Inflammatory macrophage treated with lipopolysaccharide for 4 hours (primary cell): ENCODE measurements at regions not wholly inside any gene's neighbourhood (a gene's known extent, or its start where the extent isn't known, plus 50 kb on each side); places are given as distances from the start of the nearest gene placed in this dataset.

ENCODE experiments used
- DNase-seq: peaks from one replicate; pipeline ENCODE4 v3.0.0-alpha.2; 2020

DNA sequence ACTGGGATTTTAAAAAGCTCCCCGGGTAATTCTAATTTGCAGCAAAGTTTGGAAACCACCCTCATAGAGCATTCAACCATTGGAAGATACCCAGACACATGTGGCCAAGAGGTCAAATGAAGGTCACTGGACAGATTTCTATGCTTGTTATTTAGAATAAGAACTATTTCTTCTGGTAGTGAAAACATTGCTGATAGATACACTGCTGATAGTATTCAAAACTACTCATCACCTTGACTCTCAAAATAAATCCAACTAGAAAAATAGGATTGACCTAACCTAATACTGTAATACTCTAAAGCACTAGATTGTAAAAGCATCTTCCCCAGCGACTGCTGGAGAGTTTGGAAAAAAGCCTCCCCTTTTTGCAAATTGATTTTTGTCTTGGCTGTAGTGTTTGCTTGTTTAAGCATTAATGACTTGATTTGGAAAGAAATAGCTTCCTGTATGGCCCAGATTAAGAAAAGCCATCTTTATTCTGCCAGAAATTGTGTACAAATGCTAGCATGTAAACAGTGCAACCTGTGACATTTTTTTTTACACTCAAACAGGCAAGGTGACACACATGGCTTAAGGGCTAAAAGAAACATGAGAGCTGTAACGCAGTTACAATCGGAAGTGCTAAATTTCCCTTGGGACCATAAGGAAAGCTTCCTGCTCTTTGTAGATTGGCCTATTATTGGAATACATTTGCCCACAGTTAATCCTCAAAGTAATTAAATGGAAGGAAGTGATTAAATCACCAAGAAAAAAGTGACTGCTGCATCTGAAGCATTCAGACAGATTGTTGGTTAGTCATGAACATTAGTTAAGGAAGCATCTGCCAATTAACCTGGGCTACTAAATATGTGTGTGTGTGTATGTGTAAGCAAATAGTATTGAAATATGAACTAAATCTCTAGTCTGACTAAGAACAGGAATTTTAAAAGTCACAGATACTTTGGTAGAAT is 356.5 kb upstream of the ATP2B1 start:
- DNase-seq: no peak

DNA sequence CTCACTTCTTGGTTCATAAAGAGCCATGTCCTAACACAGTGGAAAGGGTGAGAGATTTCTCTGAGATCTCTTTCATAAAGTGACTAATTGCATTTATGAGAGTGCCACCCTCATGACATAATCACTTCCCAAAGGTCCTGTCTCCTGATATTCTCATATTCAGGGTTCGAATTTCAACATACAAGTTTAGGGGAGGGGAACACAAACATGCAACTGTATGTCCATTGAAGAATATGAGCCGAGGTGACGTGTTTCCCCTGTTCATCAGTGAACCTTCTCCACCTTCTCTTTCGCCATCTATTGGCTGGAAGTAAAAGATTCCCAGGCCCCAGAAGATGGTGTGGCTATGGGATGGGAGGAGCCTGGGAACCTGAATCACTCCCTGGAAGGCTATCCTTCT is 354.2 kb upstream of the ATP2B1 start:
- peak; percentile 20 for DNase-seq

DNA sequence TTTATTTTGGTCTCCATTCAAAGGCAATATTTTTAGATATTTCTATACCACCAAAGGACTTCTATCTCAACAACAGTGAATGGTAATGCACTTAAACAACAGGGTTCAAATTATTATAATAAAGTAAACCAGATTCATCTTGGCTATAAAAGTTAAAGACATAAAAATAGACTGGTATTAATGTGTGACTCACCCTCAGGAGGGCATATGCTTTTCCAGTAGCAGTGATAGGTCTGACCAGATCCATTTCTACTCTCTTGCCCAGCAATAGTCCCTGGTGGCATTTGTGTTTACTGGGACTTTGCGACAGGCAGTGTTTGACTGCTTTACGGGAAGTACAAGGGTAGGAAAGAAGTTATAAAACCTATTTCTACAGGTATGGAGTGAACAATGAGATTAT is 353.2 kb upstream of the ATP2B1 start:
- no peak for DNase-seq

DNA sequence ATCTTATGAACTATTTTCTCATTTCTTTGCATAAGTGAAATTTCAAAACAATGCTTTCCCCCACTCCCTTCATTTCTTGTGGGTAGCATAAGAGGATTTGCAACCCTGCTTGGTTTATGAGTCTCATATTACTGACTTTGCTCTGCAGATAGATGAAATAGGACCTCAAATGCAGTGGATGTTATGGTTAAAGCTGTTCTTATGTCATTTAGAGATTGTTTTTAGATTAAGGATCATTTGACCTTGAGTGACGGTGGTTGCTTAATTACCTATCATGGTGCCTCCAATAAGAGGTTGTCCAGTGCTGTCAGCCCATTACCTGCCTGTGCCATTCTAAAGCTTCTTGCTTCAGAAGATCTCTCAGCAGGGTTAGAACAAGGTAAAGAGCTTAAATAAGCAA is 351.4 kb upstream of the ATP2B1 start:
- no peak for DNase-seq

DNA sequence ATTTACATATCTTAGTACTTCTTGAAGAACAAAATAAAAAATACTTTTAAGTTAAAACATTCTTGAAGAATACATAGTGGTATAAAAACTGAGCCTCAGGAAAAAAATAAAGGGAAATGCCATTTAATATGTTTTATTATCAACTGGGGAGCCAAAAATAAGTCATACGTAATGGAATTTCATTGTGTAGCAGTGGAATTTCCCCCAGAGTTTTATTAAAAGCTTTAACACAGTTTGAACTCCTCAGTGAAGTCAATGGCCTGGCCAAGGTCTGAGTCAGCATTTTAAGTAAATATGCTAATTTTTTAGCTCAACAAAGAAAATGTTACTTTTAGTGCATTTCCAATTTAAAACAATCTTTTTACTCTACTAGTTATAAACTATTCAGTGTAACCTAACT is 350.1 kb upstream of the ATP2B1 start:
- peak; percentile 60 for DNase-seq

DNA sequence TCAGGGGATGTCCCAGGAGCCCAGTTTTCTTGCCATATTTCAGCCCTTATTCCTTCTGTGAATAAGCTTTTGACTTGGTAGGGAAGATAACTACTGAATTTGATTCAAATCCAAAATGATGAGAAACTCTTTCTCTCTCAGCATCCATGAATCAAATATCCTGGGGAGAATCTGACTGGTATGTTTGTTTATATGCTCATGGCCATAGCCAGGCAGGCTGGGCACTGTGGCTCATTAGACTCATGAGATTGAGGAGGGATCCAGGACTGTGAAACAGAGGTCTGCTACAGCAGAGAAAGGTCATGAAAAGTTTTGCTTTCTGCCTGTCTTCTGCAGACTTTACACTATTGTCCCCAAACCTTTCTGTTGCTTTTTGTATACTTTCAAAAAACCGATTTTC is 346.4 kb upstream of the ATP2B1 start:
- DNase-seq: no peak

DNA sequence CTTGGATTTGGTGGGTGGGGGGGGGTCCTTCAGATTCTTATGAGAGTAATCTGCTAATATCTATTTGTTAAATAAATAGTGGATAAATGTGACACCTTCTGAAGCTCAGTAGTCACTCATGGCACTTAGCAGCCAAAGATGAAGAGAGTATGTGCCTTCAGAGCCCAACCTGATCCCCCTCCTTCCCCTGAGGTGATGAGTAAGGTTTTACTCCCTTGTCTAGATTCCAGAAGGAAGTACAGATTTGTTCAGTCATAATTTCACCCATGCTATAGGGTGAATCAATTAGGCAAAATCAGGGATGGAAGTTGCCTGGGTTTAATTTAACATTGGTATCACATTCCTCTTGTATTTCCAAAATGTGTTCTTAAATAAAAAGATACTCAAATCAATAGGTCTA is 340.3 kb upstream of the ATP2B1 start:
- DNase-seq: no peak

DNA sequence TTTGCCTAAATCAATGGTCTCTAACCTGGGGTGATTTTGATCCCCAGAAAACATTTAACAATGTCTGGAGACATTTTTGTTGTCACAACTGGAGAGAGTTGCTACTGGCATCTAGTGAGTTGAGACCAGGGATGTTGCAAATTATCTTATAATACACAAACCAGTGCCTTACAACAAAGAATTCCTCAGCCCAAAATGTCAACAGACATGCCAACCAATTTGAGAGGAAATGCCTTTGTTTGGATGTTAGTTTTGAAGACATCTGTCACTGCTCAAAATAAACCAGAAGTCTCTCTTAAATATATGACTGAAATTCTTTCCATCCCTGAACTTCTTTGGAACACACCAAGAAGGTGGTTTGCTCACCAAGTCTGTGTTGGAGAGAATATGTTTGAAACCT is 336.9 kb upstream of the ATP2B1 start:
- no peak for DNase-seq

DNA sequence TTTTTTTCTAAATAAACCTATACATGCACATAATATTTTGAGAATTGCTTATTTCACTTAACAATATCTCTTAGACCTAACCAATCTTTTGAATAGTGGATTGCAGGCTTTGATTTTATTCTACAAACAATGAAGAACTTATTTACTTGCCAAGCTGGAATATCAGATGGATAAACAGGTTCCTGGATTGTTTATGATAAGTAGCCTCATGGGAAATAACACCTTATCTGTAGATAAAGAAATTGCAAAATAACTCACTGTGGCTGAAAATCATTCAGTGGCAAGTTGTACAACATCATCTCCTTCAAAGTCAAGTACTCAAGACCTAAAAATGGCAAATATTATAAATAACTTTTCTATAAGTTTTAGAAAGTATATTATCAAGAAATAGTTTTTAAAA is 335.4 kb upstream of the ATP2B1 start:
- no peak for DNase-seq

DNA sequence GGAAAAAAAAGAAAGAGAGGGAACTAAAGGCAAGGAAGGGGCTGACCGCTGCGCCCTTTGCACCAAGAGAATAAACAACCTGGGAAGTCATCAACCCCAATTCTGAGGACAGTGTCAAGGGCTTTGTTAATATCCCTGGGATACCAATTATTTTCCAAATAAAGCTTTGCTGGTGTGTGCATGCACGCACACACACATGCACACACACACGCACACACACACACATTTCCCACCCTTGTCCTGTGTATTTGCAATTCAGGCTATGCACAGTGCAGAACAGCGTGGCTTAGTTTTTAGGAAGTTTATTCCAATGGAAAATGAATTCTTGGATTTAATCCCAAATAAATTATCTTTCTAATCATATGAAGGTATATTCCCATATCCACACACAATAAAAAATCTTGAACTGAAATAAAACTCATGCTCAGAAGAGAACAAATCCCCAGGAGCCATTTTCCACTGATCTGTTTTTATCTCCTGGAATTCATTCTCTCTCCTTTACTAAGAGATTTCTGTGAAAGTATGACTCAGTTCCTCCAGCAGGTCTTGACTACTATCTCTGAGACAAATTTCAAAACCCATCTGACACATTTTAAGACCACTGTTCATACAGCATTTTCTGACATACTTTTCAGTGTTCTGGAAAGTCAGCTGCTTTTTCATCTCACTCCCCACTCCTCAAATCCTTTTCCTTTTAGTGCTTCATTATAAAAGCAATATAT is 334.4 kb upstream of the ATP2B1 start:
- no peak for DNase-seq

DNA sequence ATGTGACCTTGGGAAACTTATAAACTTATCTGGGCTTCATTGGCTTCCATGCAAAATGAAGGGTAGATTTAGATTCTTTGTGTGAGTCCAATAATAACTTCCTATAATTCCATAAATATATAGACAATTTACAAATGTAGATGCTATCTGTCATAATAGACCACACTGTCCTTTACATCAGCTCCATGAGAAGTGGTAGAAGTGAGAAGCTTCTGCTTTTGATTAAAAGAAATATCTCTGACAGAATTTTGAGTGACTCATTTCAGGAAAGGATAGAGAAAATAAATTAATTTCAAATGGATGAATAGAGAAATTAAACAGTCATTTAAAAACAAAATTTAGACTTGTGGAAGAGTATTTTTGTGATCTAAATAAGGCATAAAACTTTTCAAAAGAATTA is 329.7 kb upstream of the ATP2B1 start:
- peak; percentile 36 for DNase-seq

DNA sequence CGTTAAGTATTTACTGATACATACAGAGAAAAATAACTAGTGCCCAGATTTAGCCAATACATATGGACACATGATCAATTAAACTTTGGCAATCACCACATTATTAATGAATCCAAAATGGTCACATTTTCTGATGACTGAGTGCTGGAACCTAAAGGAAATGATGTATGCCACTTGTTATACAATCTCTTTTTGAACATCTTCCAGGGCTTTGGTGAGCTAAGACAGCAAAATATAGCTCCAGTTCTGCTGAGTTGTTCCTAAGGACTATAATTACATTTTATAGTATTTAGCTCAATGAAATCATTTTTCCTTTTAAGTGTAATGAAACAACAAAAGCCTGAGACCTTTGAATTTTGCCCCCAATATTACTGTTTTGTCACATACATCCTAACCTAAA is 329.1 kb upstream of the ATP2B1 start:
- no peak for DNase-seq

DNA sequence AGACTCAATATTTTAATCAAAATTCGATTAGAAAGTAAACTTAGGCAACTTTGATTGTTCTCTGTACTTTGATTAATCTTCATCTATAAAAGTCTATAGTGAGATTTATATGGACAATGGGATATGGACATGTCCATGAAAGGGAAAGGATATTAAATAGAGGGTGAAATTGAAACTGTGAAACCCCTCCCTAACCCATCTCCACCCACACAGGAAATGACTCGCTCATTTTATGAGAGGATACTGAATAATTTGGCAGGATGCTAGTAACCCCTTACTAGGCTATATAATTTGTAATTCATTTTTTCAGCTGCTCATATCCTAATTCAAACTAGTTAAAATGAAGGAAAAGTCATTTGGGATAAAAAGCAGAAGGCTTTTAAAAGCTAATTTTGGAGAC is 328.0 kb upstream of the ATP2B1 start:
- DNase-seq: peak; percentile 59

DNA sequence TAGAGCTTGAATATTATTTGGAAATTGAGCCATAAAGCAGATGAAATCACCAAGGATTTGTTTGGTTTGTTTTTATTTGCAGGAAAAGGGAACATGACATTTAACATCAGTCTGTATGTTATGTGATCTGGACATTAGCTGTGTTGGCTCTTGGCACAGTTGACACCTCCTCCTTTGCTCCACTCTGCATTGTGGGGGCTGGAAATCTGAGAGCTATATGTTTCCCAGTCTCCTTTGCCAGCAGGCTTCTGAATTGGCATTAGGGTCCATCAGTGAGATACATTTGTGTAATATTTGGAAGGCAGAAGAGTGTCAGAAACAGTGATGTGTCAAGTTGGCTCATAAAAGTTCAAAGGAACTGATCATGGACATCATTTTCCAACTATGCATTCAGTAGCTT is 322.1 kb upstream of the ATP2B1 start:
- DNase-seq: no peak

DNA sequence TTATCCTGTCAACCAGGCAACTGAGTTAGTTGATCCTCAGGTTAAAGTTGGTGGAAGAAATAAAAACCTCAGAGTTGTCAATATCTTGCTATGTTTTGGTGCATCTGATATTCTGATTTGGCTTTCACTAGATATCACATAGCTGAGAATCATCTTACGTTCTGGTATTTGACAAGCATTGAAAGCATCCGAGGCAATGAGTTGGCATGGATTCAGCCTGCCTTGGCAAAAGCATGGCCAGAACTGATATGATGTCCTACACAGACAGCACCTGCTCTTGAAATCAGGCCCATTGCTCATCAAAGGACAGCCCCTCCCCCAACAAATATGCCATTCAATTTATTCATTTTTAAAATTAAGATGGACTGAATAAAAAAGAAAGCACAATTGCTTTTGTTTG is 320.7 kb upstream of the ATP2B1 start:
- no peak for DNase-seq

DNA sequence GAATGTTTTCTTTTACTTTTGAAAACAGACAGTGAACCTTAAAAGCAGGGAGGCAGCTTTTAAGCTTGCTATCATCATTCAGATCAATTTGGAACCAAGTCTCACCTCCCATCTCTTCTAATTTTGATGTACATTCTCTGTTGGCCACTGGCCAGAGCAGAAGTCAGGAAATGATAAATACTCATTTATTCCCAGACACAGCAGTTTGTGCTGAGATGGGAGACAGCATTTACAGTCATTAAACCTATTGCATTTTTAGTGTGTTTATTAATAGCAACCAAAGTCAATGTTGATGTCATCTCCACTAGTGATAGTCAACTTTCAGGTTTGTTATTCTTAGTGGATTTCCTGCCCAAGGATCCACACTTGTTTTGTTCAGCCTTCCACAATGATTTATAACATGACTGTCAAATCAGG is 320.0 kb upstream of the ATP2B1 start:
- DNase-seq: no peak

DNA sequence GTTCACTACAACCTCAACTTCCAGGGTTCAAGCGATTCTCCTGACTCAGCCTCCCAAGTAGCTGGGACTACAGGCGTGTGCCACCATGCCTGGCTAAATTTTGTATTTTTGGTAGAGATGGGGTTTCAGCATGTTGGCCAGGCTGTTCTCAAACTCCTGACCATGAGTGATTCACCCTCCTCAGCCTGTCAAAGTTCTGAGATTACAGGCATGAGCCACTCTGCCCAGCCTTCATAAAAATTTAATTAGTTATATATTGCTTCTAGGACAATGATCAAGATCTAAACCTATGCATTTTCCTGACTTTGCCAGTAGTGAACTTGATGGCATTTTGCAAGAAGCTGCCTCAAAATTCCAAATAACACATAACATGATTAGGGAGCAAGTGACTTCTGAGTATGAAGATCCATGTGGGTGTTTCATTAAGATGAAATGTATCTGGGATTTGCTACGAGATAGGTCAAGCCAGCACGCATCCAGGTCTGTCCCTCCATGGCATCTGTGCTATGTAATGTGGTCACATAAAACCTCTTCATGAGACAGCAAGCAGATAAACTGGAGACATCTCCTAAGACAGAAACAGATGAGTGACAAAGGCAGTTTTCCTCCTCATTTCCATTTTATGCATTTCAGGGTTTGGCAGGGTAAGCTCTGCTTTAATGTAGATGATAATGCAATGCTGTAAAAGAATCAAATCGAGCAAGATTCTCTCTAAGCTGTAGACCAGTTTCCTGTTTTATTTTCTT is 319.4 kb upstream of the ATP2B1 start:
- no peak for DNase-seq

DNA sequence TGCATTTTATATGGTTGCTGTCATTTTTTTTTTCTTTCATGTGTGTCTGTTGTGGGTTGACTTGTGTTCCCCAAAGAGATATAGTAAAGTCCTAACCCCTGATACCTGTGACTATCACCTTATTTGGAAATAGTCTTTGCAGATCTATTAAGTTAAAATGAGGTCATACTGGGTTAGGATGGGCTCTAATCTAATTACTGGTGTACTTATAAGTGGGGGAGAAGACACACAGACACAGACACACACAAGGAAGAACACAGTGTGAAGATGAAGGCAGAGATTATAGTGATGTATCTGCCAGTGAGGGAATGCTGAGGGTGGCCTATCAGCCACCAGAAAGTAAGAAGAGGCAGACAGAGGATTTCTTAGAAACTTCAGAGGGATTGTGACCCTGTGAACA is 318.4 kb upstream of the ATP2B1 start:
- no peak for DNase-seq

DNA sequence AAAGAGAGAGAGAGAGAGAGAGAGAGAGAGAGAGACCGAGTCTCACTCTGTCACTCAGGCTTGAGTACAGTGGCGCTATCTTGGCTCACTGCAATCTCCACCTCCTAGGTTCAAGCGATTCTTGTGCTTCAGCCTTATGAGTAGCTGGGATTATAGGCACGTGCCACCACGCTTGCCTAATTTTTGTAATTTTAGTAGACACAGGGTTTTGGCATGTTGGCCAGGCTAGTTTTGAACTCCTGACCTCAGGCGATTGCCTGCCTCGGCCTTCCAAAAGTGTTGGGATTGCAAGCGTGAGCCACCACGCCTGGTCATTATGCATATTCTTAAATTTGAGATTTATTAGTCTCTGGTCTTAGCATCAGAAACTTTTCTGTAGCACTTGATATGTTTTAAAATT is 317.9 kb upstream of the ATP2B1 start:
- no peak for DNase-seq

DNA sequence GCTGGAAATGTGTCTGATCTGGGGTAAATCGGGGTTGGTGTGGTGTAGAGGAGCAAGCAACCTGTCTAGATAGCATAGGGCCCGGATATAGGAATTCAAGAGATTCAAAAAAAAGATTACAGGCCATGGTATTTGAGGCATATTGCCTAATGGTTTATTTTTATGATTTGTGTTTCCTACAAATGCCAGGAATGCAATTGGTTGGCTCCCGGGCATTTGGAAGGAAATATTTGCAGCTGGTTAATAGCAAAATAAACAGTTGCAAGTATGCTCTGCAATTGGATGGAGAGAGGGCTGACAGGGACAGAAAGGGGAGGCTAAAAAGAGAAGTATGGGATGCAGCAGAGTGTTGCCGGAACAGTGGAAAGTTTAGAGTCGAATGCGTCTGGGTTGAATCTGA is 315.6 kb upstream of the ATP2B1 start:
- DNase-seq: no peak

DNA sequence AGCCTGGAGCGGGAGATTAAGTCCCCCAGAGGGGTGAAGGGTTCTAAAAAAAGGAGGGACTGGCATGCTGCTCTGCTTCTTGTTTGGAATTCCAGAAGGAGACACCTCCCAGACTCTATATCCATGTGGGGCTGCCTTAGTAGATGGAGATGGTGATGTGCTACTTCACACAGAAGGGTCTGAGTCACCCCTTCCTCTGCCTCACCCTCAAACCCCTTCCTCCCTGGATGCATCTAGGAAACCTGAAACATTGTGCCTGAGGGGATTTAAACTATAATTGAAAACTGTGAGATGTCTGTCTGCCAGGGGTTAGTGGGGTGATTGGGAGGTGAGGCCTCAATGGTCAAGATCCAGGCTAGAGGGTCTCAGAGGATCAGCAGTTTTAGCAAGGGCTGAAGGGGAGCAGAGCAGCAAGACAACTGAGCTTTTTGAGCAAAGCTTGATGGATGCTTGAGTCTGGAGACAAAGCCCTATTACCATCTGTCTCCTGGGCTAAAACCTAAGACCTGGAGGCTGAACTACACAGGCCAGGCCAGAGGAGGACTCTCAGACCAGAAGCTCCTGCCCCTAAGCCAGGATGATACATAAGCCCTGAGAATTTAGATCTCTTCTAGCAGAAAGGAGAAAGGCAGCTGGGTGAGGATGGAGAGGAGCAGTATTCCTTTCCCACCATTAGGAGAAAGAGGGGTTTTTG is 314.7 kb upstream of the ATP2B1 start:
- no peak for DNase-seq

DNA sequence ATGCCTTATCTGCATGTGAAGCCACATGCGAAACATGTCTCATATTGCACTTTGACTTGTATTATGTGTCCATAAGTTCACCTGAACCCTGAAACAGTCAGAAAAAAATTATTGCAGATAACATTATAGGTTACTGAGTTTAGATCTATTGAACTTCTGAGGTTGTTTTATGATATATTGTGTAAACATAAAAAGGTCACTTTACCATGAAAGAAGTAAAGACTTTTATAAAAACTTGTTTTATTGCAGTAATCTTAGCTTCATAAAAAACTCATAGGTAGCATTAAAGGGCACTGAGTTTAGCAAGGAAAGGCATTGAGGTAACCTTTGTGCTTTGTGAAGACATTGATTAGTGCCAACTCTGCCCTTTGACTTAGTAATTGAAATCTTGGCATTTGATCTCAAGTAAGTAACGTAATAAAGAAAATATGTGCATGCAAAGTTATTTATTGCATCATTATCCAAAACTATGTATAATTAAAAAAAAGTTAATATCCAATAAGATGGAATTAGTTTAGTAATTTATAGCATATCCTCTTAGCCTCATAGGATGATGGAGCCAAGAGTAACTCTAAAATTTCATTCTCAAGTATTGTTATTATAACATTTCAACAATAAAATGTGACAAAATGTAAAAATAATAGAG is 313.3 kb upstream of the ATP2B1 start:
- no peak for DNase-seq

DNA sequence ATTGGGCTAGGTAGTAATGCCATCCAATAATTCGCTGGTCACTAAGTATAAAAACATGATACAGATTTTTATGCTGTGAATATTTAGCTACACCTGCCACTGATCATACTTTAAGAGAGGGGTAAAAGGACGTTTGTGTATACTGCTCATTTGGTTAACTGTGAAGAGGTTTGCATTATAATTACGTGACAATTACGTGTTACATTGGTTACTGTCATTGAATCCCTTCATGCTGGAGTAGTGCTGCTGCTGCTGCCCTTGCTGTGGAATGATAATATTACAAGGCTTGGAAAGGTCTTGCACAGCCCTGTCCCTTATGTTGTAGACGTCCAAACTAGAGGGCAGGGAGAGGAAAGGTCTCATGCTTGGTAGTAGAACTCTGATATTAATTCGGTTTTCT is 312.2 kb upstream of the ATP2B1 start:
- DNase-seq: no peak
